NCI-H774 (cell line): ENCODE measurements at regions not wholly inside any gene's neighbourhood (a gene's known extent, or its start where the extent isn't known, plus 50 kb on each side); places are given as distances from the start of the nearest gene placed in this dataset.

Experiments
- DNase-seq: peaks from one replicate; lab custom pipeline; 2025; lab: John Stamatoyannopoulos, UW

GRCh38 chr10:129274748-129275474 lies 192.1 kb upstream of the MGMT start:
- no peak for DNase-seq

DNA sequence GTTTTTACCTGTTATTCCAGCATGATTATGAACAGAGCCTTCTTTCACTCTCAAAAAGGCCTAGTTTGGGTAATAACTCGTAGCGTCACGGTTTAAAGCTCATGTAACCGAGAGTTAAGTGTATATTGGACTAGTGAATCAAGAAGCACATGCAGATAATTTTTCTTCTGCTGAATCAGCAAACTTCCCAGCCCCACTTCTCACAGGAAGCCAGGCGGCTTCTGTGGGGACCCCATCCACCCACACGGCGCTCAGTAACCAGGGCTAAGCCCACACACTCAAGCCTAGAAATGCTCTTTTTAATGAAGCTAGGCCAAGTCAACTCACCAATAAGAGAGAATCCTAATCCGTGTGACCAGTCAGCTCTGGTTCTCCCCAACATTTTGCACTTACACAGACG lies 191.2 kb upstream of the MGMT start:
- no peak for DNase-seq

GRCh38 chr10:129277084-129277483 lies 190.0 kb upstream of the MGMT start:
- DNase-seq = no peak

DNA sequence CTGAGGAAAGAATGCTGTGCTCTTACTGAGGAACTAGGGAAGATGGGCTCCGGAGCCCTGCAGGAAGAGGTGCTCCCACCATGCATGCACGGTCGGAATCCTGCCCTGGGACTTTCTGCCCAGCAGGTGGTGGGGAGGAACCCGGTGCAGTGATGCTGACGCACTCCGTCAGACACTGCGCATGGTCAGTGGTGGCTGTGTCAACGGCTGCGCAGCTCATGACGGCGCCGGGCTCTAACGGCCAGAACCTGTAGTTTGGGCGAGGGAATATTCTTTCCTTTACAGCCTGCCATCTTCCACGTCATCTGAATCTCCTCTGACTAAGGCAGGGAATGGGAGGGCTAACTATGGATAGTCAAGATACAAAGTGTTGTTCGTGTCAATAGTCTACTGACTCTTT lies 189.2 kb upstream of the MGMT start:
- DNase-seq = no peak

GRCh38 chr10:129278686-129279085 lies 188.4 kb upstream of the MGMT start:
- no peak for DNase-seq

DNA sequence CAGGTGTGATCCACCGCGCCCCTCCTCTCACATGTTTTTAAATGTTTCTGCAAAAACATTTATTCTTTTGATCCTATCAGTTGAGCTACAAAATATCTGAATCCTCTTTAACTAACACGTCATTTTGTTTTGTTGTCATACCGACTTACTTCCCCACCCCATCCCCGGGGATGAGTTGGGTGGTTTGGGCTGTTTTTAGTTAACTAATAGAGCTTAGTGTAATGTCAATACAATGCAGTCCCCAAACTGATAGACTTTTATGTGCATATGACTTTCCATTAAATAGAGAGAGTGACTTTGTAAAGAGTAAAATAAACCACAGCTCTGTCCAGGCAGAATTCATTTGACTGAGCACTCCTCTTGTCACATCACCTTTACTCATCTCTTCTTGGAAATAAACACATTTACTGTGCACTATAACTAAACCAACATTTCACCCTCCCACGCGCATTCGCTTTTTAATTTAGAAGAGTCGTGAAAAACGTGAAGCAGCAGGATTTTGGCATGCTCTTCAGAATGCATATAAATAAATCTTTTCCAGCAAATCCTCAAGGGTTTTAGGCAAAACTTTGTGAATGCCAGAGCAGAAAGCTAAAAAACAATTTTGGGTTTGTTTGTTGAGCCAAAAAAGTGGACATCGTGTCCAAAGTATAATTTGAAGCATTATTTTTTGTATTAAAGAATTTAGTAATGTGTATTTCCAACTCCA lies 187.4 kb upstream of the MGMT start:
- no peak for DNase-seq

DNA sequence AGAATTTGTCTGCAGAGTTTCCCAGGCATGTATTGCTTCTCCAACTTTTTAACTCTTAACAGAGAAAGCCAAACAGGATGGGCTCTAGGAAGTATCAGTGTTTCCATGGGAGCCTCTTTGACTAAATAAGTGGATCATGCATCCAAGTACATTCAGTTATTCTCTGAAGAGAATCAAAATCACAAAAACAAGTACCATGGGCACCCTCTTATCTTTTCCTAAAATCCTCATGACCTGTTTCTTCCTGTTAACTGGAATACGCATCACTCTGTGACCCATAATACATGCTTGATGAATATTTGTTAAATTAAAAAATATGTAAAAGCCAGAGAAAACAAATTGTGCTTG lies 186.9 kb upstream of the MGMT start:
- no peak for DNase-seq

DNA sequence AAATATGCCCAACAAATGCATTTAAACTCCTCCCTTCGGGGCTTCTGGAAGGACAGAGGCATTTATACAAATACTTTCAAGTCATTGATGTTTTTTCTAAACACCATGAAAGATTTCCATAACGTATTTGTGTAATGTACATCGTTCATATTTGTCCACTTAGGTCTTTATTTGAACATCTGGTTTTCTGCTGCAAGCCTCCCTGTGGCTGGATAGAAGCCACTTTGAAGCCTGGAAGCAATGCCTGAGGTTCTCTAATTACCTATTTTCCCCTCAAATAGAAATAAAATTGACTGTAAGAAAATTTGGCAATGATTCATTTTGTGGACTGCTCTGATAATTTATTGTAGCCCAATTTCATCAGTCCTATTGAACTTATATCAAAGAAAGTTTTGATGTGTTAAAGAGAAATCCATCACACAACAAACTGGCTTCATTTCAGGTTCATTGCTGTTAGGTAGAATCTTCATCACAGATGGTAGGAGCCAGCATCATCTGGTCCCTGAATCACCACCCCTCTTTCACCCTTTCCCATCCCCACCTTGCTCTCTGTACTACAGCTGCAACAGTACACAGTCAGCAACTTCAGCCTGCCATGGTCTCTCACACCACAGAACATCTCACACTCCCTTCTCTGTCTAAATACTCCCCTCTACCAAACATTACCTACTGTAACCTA lies 186.0 kb upstream of the MGMT start:
- DNase-seq = no peak

DNA sequence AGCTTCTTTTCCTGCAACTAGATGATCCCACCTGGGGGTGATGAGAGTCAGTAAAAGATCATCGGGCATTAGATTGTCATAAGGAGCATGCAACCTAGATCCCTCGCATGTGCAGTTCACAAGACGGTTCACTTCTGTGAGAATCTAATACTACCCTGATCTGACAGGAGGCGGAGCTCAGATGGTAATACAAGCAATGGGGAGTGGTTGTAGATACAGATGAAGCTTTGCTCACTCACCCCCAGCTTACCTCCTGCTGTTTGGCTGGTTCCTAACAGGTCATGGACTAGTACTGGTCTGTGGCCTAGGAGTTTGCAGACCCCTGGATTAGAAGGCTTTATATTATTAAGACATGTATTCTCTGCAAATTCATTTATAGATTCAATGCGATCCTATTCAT lies 181.6 kb upstream of the MGMT start:
- DNase-seq = no peak

DNA sequence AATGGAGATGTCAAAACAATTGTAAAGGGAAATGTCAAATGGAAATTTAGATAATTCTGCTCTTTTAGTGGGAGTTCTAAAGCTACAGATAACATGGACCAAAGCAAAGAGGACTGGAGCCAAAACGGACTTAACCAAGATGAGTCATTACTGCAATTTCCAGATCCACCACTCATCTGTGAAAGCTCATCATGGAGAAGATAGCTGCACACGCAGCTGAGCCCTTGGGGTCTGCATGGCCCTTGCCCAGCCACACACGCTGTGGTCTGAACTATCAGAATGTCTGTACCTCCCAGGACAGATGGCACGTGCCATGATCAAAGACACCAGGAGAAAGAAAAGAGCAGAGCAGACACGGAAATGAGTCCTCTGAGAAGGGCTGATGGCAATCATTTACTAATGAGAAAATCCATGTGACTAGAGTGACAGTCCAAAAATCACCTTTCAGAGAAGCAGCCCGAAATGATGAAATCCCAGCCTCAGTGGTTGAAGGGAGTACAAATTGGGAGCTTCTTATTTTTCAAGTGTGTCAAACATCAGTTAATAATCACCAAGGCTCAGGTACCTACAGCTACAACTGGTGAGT lies 177.9 kb upstream of the MGMT start:
- no peak for DNase-seq

GRCh38 chr10:129293991-129294700 lies 172.9 kb upstream of the MGMT start:
- DNase-seq = no peak

DNA sequence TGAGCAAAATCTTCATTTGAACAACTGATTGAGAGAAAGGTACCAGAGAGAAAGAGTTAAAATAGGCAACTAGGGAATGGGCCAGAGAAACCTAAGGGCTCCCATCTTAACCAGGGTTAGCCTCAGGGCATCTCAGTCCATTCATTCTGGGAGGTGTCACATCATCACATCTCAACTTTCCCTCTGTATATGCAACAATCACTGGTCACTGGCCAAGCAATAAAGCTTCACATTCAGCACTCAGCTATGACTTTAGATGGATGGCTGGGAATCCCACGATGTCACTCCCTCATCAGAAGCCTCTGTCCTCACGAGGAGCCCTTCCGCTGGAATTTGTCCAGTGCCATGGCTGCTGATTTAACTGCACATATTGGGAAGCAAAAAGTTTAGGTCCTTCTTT lies 172.1 kb upstream of the MGMT start:
- no peak for DNase-seq

- DNase-seq = no peak
Measured at GRCh38 chr10:129305046-129305445, 162.0 kb upstream of the MGMT start.

- DNase-seq = no peak
Measured at GRCh38 chr10:129307141-129307540, 159.9 kb upstream of the MGMT start.

- DNase-seq = no peak
Measured at GRCh38 chr10:129308953-129309564, 158.0 kb upstream of the MGMT start.

- DNase-seq = no peak
Measured at GRCh38 chr10:129309565-129309964, 157.5 kb upstream of the MGMT start.

DNA sequence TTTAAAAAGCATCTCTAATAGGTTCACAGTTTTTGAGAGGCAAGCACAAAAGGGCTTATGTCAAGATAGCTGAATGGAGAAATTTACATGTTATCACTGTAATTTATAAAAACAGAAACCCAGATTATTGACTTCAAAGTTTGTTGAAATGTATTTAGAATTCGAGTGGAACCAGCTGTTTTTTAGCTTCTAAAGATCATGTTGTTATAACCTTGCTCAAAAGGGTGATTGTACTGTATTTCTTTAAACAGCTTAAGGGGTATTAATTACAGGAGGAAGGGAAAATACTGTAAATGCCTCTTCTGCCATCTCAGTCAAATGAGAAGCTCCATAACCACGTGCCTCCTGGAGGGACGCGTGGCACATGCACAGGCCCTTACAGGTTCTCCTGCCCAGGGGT lies 156.2 kb upstream of the MGMT start:
- no peak for DNase-seq

DNA sequence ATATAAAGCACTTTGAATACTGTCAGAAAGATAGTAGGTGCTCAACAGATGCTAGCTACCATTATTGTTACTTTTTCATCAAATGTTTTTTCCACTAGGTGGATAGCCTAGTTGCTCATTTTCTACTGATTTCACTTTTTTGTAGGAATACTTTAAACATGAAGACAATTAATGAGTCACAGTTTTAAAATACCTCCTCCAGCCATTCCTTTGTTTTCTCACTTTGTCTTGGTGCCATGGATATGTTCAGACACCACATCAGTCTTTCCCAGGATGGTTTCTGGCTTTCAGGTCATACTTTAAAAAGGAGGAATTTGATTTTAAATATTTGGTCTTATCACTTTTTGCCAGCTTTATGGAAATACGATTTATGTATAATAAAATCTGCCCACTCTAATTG lies 147.1 kb upstream of the MGMT start:
- no peak for DNase-seq

DNA sequence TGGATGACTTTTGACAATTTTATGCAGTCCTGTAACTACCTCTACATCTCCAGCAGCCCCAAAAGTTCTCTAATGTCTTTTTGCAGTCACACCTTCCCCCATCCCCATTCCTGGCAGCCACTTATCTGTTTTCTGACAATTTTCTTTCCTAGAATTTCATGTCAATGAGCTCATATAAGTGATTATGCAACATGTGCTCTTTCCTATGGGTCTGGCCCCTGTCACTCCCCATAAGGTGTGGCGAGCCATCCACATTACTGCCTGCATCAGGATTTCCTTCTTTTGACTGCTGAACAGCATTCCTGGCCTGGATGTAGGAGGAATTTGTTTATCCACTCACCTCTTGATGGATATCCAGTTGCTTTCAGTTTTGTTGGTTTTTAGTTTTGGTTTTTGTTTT lies 146.7 kb upstream of the MGMT start:
- DNase-seq = no peak

- DNase-seq = no peak
Measured at GRCh38 chr10:129321727-129322126, 145.3 kb upstream of the MGMT start.

- DNase-seq = no peak
Measured at GRCh38 chr10:129322933-129323820, 143.9 kb upstream of the MGMT start.
